A673 (cell line): ENCODE measurements at regions not wholly inside any gene's neighbourhood (a gene's known extent, or its start where the extent isn't known, plus 50 kb on each side); places are given as distances from the start of the nearest gene placed in this dataset.

Experiments used
- EZH2 ChIP-seq: fragments of 200-600 bp; sonication (generic); IDR thresholded peaks from 2 replicates; pipeline ENCODE4 v1.6.1; 2017; ENCODE audit warnings: borderline replicate concordance, low read depth, mild to moderate bottlenecking, mixed read lengths, antibody characterized with exemption, low read length; ENCODE audit not compliant: poor library complexity, severe bottlenecking
- TF ChIP-seq, protein P1 (sequence below): fragments of 300-800, 200-600 bp; sonication (generic); conservative IDR thresholded peaks from 2 replicates; pipeline ENCODE4 v1.5.1; 2017; ENCODE audit warnings: low read depth, mild to moderate bottlenecking, antibody characterized with exemption, low read length, moderate library complexity, mixed read lengths

DNA sequence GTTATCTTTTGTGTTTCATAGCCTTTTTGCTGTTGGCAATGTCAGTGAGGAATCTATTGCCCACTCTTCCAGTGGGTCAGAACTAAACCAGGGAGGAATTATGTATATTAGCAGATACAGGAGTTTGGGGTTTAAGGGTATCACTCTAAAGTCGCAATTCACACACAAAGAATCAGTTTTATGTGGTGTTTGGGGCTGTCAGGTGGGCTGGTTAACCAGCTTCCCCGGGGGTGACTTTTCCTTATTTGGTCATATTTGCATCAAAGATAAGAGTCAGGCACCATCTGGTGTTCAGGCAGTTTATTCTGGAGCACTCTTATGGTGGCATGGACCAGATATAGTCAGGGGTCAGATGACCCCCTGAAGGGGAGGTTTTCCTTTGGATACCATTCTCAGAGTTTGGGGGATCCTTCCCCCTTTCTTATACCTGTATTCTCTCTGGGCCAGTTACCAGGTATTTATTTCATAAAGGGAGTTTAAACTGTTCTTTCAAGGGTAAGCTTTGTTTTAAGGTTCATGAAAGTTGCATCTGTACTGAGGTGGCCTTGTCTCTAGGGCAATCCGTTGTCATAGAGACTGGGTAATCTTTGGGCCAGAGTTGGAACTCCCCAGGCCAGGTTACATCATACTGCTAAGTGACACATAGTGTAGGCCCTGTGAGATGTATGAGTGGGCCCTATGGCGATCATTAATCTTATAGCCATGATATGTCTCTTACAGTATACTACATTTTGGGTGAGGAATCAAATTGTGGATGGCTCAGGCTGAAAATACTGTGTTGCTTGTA, 148.2 kb downstream of the RWDD3 start:
- TF ChIP-seq, protein P1, sequence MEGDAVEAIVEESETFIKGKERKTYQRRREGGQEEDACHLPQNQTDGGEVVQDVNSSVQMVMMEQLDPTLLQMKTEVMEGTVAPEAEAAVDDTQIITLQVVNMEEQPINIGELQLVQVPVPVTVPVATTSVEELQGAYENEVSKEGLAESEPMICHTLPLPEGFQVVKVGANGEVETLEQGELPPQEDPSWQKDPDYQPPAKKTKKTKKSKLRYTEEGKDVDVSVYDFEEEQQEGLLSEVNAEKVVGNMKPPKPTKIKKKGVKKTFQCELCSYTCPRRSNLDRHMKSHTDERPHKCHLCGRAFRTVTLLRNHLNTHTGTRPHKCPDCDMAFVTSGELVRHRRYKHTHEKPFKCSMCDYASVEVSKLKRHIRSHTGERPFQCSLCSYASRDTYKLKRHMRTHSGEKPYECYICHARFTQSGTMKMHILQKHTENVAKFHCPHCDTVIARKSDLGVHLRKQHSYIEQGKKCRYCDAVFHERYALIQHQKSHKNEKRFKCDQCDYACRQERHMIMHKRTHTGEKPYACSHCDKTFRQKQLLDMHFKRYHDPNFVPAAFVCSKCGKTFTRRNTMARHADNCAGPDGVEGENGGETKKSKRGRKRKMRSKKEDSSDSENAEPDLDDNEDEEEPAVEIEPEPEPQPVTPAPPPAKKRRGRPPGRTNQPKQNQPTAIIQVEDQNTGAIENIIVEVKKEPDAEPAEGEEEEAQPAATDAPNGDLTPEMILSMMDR = no peak
- no peak for TF ChIP-seq EZH2
